SU-DHL-6 (cell line): ENCODE measurements at regions not wholly inside any gene's neighbourhood (a gene's known extent, or its start where the extent isn't known, plus 50 kb on each side); places are given as distances from the start of the nearest gene placed in this dataset.

Experiments used
- H2AFZ ChIP-seq: fragments of 200-600 bp; sonication (generic); 2 replicates; pipeline ENCODE4 v1.6.1; 2014; ENCODE audit warnings: low read depth, mild to moderate bottlenecking, moderate library complexity, mixed read lengths, antibody characterized with exemption, low read length; ENCODE audit not compliant: severe bottlenecking
- H3F3A ChIP-seq: fragments of 200-600 bp; shearing (Covaris generic); 2 replicates; pipeline ENCODE4 v1.6.0; 2016; ENCODE audit warnings: antibody characterized with exemption, mild to moderate bottlenecking; ENCODE audit not compliant: insufficient read depth
- H3K27ac ChIP-seq: fragments of 200-600 bp; sonication (generic); 2 replicates; pipeline ENCODE4 v1.5.1; 2016; ENCODE audit warnings: low read depth, mild to moderate bottlenecking, low read length, moderate library complexity, mixed read lengths
- H3K27me3 ChIP-seq: fragments of 200-600 bp; sonication (generic), shearing (Covaris generic); 2 replicates; pipeline ENCODE4 v1.6.0; 2014; ENCODE audit warnings: mild to moderate bottlenecking, low read length
- H3K36me3 ChIP-seq: fragments of 200-600 bp; sonication (generic); 2 replicates; pipeline ENCODE4 v1.6.1; 2014; ENCODE audit warnings: mild to moderate bottlenecking, low read length, mixed read lengths
- H3K4me2 ChIP-seq: fragments of 300-600, 200-600 bp; shearing (Covaris generic), sonication (generic); 2 replicates; pipeline ENCODE4 v1.6.0; 2014; ENCODE audit warnings: low read length, low read depth, mild to moderate bottlenecking; ENCODE audit not compliant: poor library complexity, severe bottlenecking
- H3K4me3 ChIP-seq: fragments of 200-600 bp; sonication (generic); 2 replicates; pipeline ENCODE4 v1.5.1; 2014; ENCODE audit warnings: antibody characterized with exemption, low read length, mild to moderate bottlenecking, mixed read lengths; ENCODE audit not compliant: insufficient read depth, poor library complexity, severe bottlenecking
- H3K79me2 ChIP-seq: fragments of 200-600 bp; sonication (generic); 2 replicates; pipeline ENCODE4 v1.6.1; 2014; ENCODE audit warnings: mild to moderate bottlenecking, low read length, moderate library complexity; ENCODE audit not compliant: insufficient read depth
- H3K9ac ChIP-seq: fragments of 200-600 bp; sonication (generic); 2 replicates; pipeline ENCODE4 v1.7.0; 2014; ENCODE audit warnings: mild to moderate bottlenecking, low read length
- H3K9me2 ChIP-seq: fragments of 200-600 bp; sonication (generic); replicated peaks from 2 replicates; pipeline ENCODE4 v1.6.1; 2014; ENCODE audit warnings: low read length; ENCODE audit not compliant: insufficient read depth
- H3K9me3 ChIP-seq: fragments of 200-600 bp; sonication (generic); 2 replicates; pipeline ENCODE4 v1.6.1; 2014; ENCODE audit warnings: low read length, mixed read lengths; ENCODE audit not compliant: insufficient read depth
- H4K20me1 ChIP-seq: fragments of 200-600 bp; sonication (generic); 2 replicates; pipeline ENCODE4 v1.6.1; 2014; ENCODE audit warnings: low read depth, mild to moderate bottlenecking, antibody characterized with exemption, low read length, moderate library complexity, mixed read lengths
- CTCF ChIP-seq: fragments of 200-600 bp; sonication (generic); IDR thresholded peaks from one replicate; pipeline ENCODE4 v1.5.1; 2017; ENCODE audit warnings: antibody characterized with exemption, mild to moderate bottlenecking, low read length, moderate library complexity; ENCODE audit not compliant: insufficient read depth, poor library complexity, severe bottlenecking
- EZH2phosphoT487 ChIP-seq: fragments of 200-600 bp; sonication (generic), shearing (Covaris generic); conservative IDR thresholded peaks from 2 replicates; pipeline ENCODE4 v1.6.1; 2018; ENCODE audit warnings: mild to moderate bottlenecking, antibody characterized with exemption, low read length, moderate library complexity, mixed read lengths

DNA sequence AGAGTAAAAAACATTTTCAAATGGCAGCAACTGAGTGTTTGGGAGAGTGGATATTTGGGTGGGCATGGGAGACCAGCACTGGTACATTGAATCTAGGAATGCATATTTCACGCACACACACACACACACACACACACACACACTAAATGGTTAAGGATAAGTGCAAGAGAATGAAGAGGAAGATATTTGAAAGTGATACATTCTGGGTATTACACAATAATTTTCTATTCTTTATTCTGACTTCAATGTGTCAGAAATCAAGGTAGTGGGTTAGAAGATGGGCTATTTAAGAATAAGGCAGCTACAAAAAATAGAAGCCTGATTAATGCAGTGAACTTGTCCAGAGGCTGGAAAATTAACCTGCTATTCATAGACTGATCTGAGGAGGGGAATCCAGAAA, 577.0 kb downstream of the TMEM182 start:
- H3K27me3 ChIP-seq = no peaks in the 10 kb centered on the region
- H3K4me3 ChIP-seq = no peak overlapping the region
- no peaks in the 10 kb centered on the region for H4K20me1 ChIP-seq
- no peak overlapping the region for H2AFZ ChIP-seq
- no peak for TF ChIP-seq CTCF
- TF ChIP-seq EZH2phosphoT487 = no peak
- H3K4me2 ChIP-seq = no peak overlapping the region
- no peaks in the 10 kb centered on the region for H3K36me3 ChIP-seq
- no peaks in the 10 kb centered on the region for H3K79me2 ChIP-seq
- no peak overlapping the region for H3K27ac ChIP-seq
- no peak overlapping the region for H3K9ac ChIP-seq
- no peaks in the 10 kb centered on the region for H3K9me2 ChIP-seq
- H3K9me3 ChIP-seq = no peaks in the 10 kb centered on the region
- no peaks in the 10 kb centered on the region for H3F3A ChIP-seq

- H3K4me3 ChIP-seq = no peak overlapping the region
- TF ChIP-seq CTCF (no peak), EZH2phosphoT487 (no peak)
- H2AFZ ChIP-seq = no peak overlapping the region
- no peak overlapping the region for H3K9ac ChIP-seq
- no peaks in the 10 kb centered on the region for H3K9me2 ChIP-seq
- no peak overlapping the region for H3K27ac ChIP-seq
- no peaks in the 10 kb centered on the region for H3K27me3 ChIP-seq
- no peaks in the 10 kb centered on the region for H3K9me3 ChIP-seq
- no peak overlapping the region for H3K4me2 ChIP-seq
- no peaks in the 10 kb centered on the region for H3F3A ChIP-seq
- no peaks in the 10 kb centered on the region for H3K79me2 ChIP-seq
- no peaks in the 10 kb centered on the region for H3K36me3 ChIP-seq
- no peaks in the 10 kb centered on the region for H4K20me1 ChIP-seq
Observed at GRCh38 chr2:103346780-103347179, 584.9 kb downstream of the TMEM182 start.

- no peak overlapping the region for H3K4me3 ChIP-seq
- H3K27ac ChIP-seq = no peak overlapping the region
- H4K20me1 ChIP-seq = no peaks in the 10 kb centered on the region
- H3K9me3 ChIP-seq = no peaks in the 10 kb centered on the region
- no peaks in the 10 kb centered on the region for H3K36me3 ChIP-seq
- H3K9me2 ChIP-seq = no peaks in the 10 kb centered on the region
- H3K79me2 ChIP-seq = no peaks in the 10 kb centered on the region
- no peak overlapping the region for H3K4me2 ChIP-seq
- no peaks in the 10 kb centered on the region for H3F3A ChIP-seq
- no peaks in the 10 kb centered on the region for H3K27me3 ChIP-seq
- no peak overlapping the region for H3K9ac ChIP-seq
- H2AFZ ChIP-seq = no peak overlapping the region
- TF ChIP-seq EZH2phosphoT487 (no peak), CTCF (no peak)
Observed at GRCh38 chr2:103353774-103354173, 591.9 kb downstream of the TMEM182 start.

- H3K27me3 ChIP-seq = no peaks in the 10 kb centered on the region
- H3K9ac ChIP-seq = no peak overlapping the region
- H3F3A ChIP-seq = no peaks in the 10 kb centered on the region
- H3K36me3 ChIP-seq = no peaks in the 10 kb centered on the region
- no peaks in the 10 kb centered on the region for H3K9me2 ChIP-seq
- H2AFZ ChIP-seq = no peak overlapping the region
- H3K4me2 ChIP-seq = no peak overlapping the region
- no peak overlapping the region for H3K27ac ChIP-seq
- no peaks in the 10 kb centered on the region for H3K9me3 ChIP-seq
- no peaks in the 10 kb centered on the region for H3K79me2 ChIP-seq
- no peaks in the 10 kb centered on the region for H4K20me1 ChIP-seq
- no peak for TF ChIP-seq CTCF
- TF ChIP-seq EZH2phosphoT487 = no peak
- no peak overlapping the region for H3K4me3 ChIP-seq
Observed at GRCh38 chr2:103355287-103355686, 593.5 kb downstream of the TMEM182 start.
